Astrocyte (in vitro differentiated cells and primary cell): ENCODE measurements at regions not wholly inside any gene's neighbourhood (a gene's known extent, or its start where the extent isn't known, plus 50 kb on each side); places are given as distances from the start of the nearest gene placed in this dataset.

ENCODE experiments used
- DNase-seq: peaks from one replicate; pipeline ENCODE4 v3.0.0-alpha.2; 2010; ENCODE audit warnings: low read depth
- FAIRE-seq: peaks from 2 replicates; lab custom pipeline; 2011; peaks lifted over from hg19 to GRCh38; lab: Jason Lieb, UNC
- H2AFZ ChIP-seq: 2 replicates; pipeline ENCODE4 v1.6.0; 2012; ENCODE audit warnings: low read depth, low read length, inconsistent platforms
- H3K27ac ChIP-seq: 2 replicates; pipeline ENCODE4 v1.5.1; 2011; ENCODE audit warnings: low read depth, low read length, inconsistent platforms
- H3K27me3 ChIP-seq: 2 replicates; pipeline ENCODE4 v1.6.0; 2011; ENCODE audit warnings: low read length, inconsistent platforms; ENCODE audit not compliant: insufficient read depth
- H3K36me3 ChIP-seq: 2 replicates; pipeline ENCODE4 v1.5.1; 2011; ENCODE audit warnings: low read length, inconsistent platforms; ENCODE audit not compliant: insufficient read depth
- H3K4me1 ChIP-seq: 2 replicates; pipeline ENCODE4 v1.5.1; 2011; ENCODE audit warnings: low read length, inconsistent platforms; ENCODE audit not compliant: insufficient read depth
- H3K4me2 ChIP-seq: 2 replicates; pipeline ENCODE4 v1.6.0; 2012; ENCODE audit warnings: low read length, inconsistent platforms
- H3K4me3 ChIP-seq: 2 replicates; pipeline ENCODE4 v1.5.1; 2011; ENCODE audit warnings: low read depth, mild to moderate bottlenecking, low read length, inconsistent platforms; ENCODE audit not compliant: insufficient read depth
- H3K79me2 ChIP-seq: 2 replicates; pipeline ENCODE4 v1.6.0; 2012; ENCODE audit warnings: mild to moderate bottlenecking, low read length, inconsistent platforms; ENCODE audit not compliant: insufficient read depth
- H3K9ac ChIP-seq: 2 replicates; pipeline ENCODE4 v1.6.0; 2012; ENCODE audit warnings: mild to moderate bottlenecking, low read length, inconsistent platforms
- H3K9me3 ChIP-seq: 2 replicates; pipeline ENCODE4 v1.5.1; 2012; ENCODE audit warnings: low read depth, mild to moderate bottlenecking, low read length, inconsistent platforms; ENCODE audit not compliant: insufficient read depth
- H4K20me1 ChIP-seq: 2 replicates; pipeline ENCODE4 v1.6.0; 2012; ENCODE audit warnings: low read length, inconsistent platforms; ENCODE audit not compliant: insufficient read depth
- H3K27ac Mint-ChIP-seq: one replicate; pipeline ENCODE4 v1.8.0; 2021; ENCODE audit warnings: mild to moderate bottlenecking, mixed read lengths; ENCODE audit not compliant: unreplicated experiment
- H3K27me3 Mint-ChIP-seq: one replicate; pipeline ENCODE4 v1.8.0; 2021; ENCODE audit warnings: low read depth, mixed read lengths; ENCODE audit not compliant: unreplicated experiment
- H3K36me3 Mint-ChIP-seq: one replicate; pipeline ENCODE4 v1.8.0; 2021; ENCODE audit warnings: low read depth, mixed read lengths; ENCODE audit not compliant: unreplicated experiment
- H3K4me1 Mint-ChIP-seq: one replicate; pipeline ENCODE4 v1.8.0; 2021; ENCODE audit warnings: low read depth, mixed read lengths; ENCODE audit not compliant: unreplicated experiment
- H3K4me3 Mint-ChIP-seq: one replicate; pipeline ENCODE4 v1.8.0; 2021; ENCODE audit warnings: mild to moderate bottlenecking, moderate library complexity, mixed read lengths; ENCODE audit not compliant: unreplicated experiment
- H3K9me3 Mint-ChIP-seq: one replicate; pipeline ENCODE4 v1.8.0; 2021; ENCODE audit warnings: mild to moderate bottlenecking, mixed read lengths; ENCODE audit not compliant: unreplicated experiment
- EZH2 ChIP-seq: IDR thresholded peaks from 2 replicates; pipeline ENCODE4 v1.6.1; 2012; ENCODE audit warnings: mild to moderate bottlenecking, low read length, inconsistent platforms; ENCODE audit not compliant: insufficient read depth
- TF ChIP-seq, protein P1 (sequence below): IDR thresholded peaks from 2 replicates; pipeline ENCODE4 v1.5.1; 2011; ENCODE audit warnings: low read depth, mild to moderate bottlenecking, inconsistent platforms, low read length, moderate library complexity; ENCODE audit not compliant: insufficient read depth

DNA sequence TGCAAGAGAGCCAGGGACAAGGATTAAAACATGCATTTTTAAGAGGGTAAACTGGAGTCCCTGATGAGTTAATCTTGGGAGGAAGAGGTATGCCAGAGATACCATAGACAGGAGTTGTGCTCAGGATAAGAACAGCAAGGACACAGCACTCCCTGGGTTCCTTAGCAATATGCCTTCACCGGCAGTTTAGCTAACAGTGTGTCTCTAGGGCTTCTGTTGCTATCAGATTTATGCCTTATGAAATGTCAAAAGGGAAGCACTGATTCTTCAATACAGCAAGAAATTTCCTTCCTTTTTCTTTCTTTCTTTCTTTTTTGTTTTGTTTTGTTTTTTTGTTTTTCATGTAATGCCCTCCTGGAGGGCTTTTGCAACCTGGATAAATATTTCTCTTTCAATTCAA, 71.3 kb upstream of the LARGE1 start:
- no peaks in the 10 kb centered on the region for H3K9me3 ChIP-seq
- no peak for FAIRE-seq
- no peaks in the 10 kb centered on the region for H3K9me3 Mint-ChIP-seq
- H4K20me1 ChIP-seq = no peaks in the 10 kb centered on the region
- TF ChIP-seq, protein P1, sequence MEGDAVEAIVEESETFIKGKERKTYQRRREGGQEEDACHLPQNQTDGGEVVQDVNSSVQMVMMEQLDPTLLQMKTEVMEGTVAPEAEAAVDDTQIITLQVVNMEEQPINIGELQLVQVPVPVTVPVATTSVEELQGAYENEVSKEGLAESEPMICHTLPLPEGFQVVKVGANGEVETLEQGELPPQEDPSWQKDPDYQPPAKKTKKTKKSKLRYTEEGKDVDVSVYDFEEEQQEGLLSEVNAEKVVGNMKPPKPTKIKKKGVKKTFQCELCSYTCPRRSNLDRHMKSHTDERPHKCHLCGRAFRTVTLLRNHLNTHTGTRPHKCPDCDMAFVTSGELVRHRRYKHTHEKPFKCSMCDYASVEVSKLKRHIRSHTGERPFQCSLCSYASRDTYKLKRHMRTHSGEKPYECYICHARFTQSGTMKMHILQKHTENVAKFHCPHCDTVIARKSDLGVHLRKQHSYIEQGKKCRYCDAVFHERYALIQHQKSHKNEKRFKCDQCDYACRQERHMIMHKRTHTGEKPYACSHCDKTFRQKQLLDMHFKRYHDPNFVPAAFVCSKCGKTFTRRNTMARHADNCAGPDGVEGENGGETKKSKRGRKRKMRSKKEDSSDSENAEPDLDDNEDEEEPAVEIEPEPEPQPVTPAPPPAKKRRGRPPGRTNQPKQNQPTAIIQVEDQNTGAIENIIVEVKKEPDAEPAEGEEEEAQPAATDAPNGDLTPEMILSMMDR = no peak
- TF ChIP-seq EZH2 = no peak
- H3K4me1 Mint-ChIP-seq = no peaks in the 10 kb centered on the region
- no peak overlapping the region for H3K27ac ChIP-seq
- no peaks in the 10 kb centered on the region for H3K4me1 ChIP-seq
- H3K36me3 Mint-ChIP-seq = no peaks in the 10 kb centered on the region
- H3K27me3 ChIP-seq = no peaks in the 10 kb centered on the region
- DNase-seq = no peak
- no peak overlapping the region for H3K27ac Mint-ChIP-seq
- no peak overlapping the region for H3K9ac ChIP-seq
- peaks cover 2% of the 10 kb centered on the region for H3K27me3 Mint-ChIP-seq
- no peaks in the 10 kb centered on the region for H3K79me2 ChIP-seq
- no peak overlapping the region for H2AFZ ChIP-seq
- H3K36me3 ChIP-seq = no peaks in the 10 kb centered on the region
- H3K4me2 ChIP-seq = no peak overlapping the region
- no peak overlapping the region for H3K4me3 ChIP-seq
- H3K4me3 Mint-ChIP-seq = no peak overlapping the region

DNA sequence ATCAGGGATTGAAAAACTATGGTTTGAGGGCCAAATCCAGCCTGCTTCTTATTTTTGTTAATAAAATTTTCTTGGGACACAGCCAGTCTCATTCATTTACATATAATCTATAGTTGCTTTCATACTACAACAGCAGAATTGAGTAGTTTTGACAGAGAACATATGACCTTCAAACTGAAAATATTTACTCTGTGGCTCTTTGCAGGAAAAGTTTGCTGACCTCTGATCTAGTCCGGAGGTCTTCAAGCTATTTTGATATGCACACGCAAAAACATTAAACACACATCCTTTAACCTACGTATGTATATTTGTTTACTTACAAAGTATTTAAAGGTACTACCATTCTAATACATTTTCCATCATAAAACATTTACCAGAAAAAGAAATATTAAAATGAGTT, 76.5 kb upstream of the LARGE1 start:
- peaks cover 2% of the 10 kb centered on the region for H3K27me3 Mint-ChIP-seq
- Histone ChIP-seq H3K27me3 (no peaks in the 10 kb centered on the region), H2AFZ (no peak overlapping the region), H3K4me3 (no peak overlapping the region), H3K9ac (no peak overlapping the region), H4K20me1 (no peaks in the 10 kb centered on the region), H3K79me2 (no peaks in the 10 kb centered on the region), H3K27ac (no peak overlapping the region), H3K9me3 (peaks cover 2% of the 10 kb centered on the region), H3K4me1 (no peaks in the 10 kb centered on the region), H3K4me2 (no peak overlapping the region), H3K36me3 (no peaks in the 10 kb centered on the region)
- no peaks in the 10 kb centered on the region for H3K4me1 Mint-ChIP-seq
- FAIRE-seq = no peak
- H3K4me3 Mint-ChIP-seq = no peak overlapping the region
- no peaks in the 10 kb centered on the region for H3K36me3 Mint-ChIP-seq
- no peaks in the 10 kb centered on the region for H3K9me3 Mint-ChIP-seq
- TF ChIP-seq, protein P1 = no peak
- no peak for TF ChIP-seq EZH2
- no peak overlapping the region for H3K27ac Mint-ChIP-seq
- no peak for DNase-seq

DNA sequence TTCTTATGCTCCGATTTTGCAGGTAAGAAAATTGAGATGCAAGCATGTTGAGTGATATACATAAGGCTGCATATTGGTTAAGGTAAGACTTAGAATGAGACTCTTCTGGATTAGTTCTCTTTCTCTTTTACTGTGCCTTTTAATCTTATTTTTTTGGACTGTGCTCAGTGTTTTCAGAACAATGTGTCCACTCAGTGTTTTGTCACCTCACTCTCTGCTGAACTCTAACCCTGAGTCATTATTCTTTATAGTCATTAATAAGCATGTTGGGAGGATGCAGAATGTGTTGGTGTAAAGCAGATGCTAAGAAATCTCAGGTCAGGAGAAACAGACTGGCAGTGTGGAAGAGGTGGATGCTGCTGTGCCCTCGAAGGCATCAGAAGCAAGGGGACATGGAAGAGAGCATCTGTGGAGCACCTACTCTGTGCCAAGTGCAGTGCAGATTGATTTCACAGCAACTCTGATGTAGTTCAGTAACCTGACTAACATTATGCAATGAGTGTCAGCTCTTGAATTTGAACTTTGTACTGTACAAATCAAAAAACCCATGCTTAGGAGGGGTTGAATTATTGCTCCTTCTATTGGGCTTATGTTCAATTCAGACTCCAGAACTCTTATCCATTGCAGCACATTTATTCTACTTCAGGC, 80.7 kb upstream of the LARGE1 start:
- H3K4me1 Mint-ChIP-seq = no peaks in the 10 kb centered on the region
- Histone ChIP-seq H3K4me2 (no peak overlapping the region), H4K20me1 (no peaks in the 10 kb centered on the region), H3K27ac (no peak overlapping the region), H3K4me1 (no peaks in the 10 kb centered on the region), H3K27me3 (no peaks in the 10 kb centered on the region), H3K4me3 (no peak overlapping the region), H3K9ac (no peak overlapping the region), H3K36me3 (no peaks in the 10 kb centered on the region), H2AFZ (no peak overlapping the region), H3K79me2 (no peaks in the 10 kb centered on the region), H3K9me3 (peaks cover 4% of the 10 kb centered on the region)
- FAIRE-seq (no peak), DNase-seq (no peak)
- H3K4me3 Mint-ChIP-seq = no peak overlapping the region
- H3K27ac Mint-ChIP-seq = no peak overlapping the region
- TF ChIP-seq EZH2 = no peak
- TF ChIP-seq, protein P1 = no peak
- H3K27me3 Mint-ChIP-seq = no peaks in the 10 kb centered on the region
- H3K9me3 Mint-ChIP-seq = peaks cover 11% of the 10 kb centered on the region
- no peaks in the 10 kb centered on the region for H3K36me3 Mint-ChIP-seq
